ENCODE measurements at regions not wholly inside any gene's neighbourhood (a gene's known extent, or its start where the extent isn't known, plus 50 kb on each side); places are given as distances from the start of the nearest gene placed in this dataset.
"Not testable (repeated sequence)": the region's sequence is repeated elsewhere in the genome, so short reads cannot be mapped to it uniquely, and the experiment has no call there.

GRCh38 chr2:51921076-51921475 lies 889.1 kb upstream of the NRXN1 start:
- Mint-ChIP-seq H3K9me3 (peaks cover 11 to 12% of the 10 kb centered on the region in 2 donors), H3K27me3 (ENCODE audit: low read depth) (no peaks in the 10 kb centered on the region), H3K27ac (no peak overlapping the region), H3K4me1 (ENCODE audit: low read depth) (no peaks in the 10 kb centered on the region), H3K36me3 (ENCODE audit: insufficient read depth in 2 of 2) (no peaks in the 10 kb centered on the region), H3K4me3 (no peak overlapping the region)
- ATAC-seq (replicated peaks in 1 of 2) (no peak), DNase-seq (no peak)

DNA sequence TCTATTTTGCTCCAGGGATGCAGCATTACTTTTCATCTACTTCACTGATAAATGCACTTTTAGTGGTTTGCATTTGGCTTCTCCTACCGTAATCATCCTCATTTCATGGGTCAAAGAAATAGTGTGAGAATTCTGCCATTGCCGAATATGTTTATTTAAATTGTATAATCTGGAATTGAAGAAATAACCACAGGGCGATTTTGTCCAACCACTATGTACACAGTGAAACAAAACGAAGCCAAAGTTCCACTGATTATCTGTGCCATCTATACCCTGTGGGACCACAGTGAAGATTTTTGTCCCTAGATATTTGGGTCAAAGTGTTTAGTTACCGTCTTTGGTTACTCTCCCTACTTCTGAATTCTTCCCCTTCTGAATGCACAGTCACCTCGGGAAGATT lies 888.6 kb upstream of the NRXN1 start:
- DNase-seq: no peak
- no peak for ATAC-seq (replicated peaks in 1 of 2)
- H3K4me1 Mint-ChIP-seq (ENCODE audit: low read depth): no peaks in the 10 kb centered on the region
- peaks cover 12 to 14% of the 10 kb centered on the region in 2 donors for H3K9me3 Mint-ChIP-seq
- H3K27ac Mint-ChIP-seq: no peak overlapping the region
- no peaks in the 10 kb centered on the region for H3K27me3 Mint-ChIP-seq (ENCODE audit: low read depth)
- H3K4me3 Mint-ChIP-seq: no peak overlapping the region
- no peaks in the 10 kb centered on the region for H3K36me3 Mint-ChIP-seq (ENCODE audit: insufficient read depth in 2 of 2)

DNA sequence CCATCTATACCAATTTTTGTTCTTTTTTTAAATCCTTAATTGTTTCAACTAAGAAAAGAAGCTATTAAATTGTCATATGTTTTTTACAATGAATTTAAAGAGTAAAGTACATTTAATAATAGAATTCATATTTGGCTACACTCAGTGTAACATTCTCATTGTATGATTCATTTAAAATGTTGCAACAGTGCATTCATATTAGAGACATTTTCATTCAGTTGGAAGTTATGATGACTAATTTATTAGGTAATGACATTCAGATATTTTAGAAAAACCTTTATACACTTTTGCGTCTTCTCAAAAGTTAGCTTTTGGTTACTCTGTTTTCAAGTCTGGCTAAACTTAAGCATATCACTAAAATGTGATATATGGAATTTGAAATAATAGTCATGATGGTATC lies 887.5 kb upstream of the NRXN1 start:
- H3K27ac Mint-ChIP-seq: no peak overlapping the region
- H3K36me3 Mint-ChIP-seq (ENCODE audit: insufficient read depth in 2 of 2): no peaks in the 10 kb centered on the region
- ATAC-seq (replicated peaks in 1 of 2) (no peak), DNase-seq (no peak)
- H3K4me3 Mint-ChIP-seq: no peak overlapping the region
- no peaks in the 10 kb centered on the region for H3K27me3 Mint-ChIP-seq (ENCODE audit: low read depth)
- no peaks in the 10 kb centered on the region for H3K4me1 Mint-ChIP-seq (ENCODE audit: low read depth)
- H3K9me3 Mint-ChIP-seq: peaks cover 11 to 15% of the 10 kb centered on the region in 2 donors

DNA sequence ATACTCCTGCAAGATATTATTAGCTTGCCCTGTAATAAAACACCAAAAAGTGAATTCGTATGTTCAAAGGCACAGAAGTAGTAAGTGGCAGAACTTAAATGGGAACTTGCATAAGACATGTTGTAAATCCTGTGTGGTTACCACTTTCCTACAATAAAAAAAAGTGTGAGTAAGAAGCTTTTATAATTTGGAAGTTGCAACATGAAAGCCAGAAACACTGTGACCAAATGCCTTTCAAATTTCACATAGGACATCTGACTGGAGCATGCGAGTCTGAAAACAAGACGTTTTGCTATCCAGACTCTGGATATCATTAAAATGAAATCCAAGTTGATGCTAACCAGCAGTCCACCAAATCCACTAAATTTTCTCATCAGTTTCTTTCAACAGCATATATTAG lies 886.2 kb upstream of the NRXN1 start:
- Mint-ChIP-seq H3K9me3 (peaks cover 17 to 20% of the 10 kb centered on the region in 2 donors), H3K4me1 (ENCODE audit: low read depth) (no peaks in the 10 kb centered on the region), H3K4me3 (no peak overlapping the region), H3K27me3 (ENCODE audit: low read depth) (no peaks in the 10 kb centered on the region), H3K27ac (no peak overlapping the region), H3K36me3 (ENCODE audit: insufficient read depth in 2 of 2) (peaks cover 0 to 2% of the 10 kb centered on the region in 2 donors)
- no peak for DNase-seq
- no peak for ATAC-seq (replicated peaks in 1 of 2)

GRCh38 chr2:51903728-51904127 lies 871.8 kb upstream of the NRXN1 start:
- no peaks in the 10 kb centered on the region for H3K36me3 Mint-ChIP-seq (ENCODE audit: insufficient read depth in 2 of 2)
- no peak for DNase-seq
- H3K4me1 Mint-ChIP-seq (ENCODE audit: low read depth): no peaks in the 10 kb centered on the region
- no peak overlapping the region for H3K27ac Mint-ChIP-seq
- H3K4me3 Mint-ChIP-seq: no peak overlapping the region
- no peaks in the 10 kb centered on the region for H3K27me3 Mint-ChIP-seq (ENCODE audit: low read depth)
- no peak for ATAC-seq (replicated peaks in 1 of 2)
- peaks cover 2 to 3% of the 10 kb centered on the region in 2 donors for H3K9me3 Mint-ChIP-seq

GRCh38 chr2:51899643-51900042 lies 867.7 kb upstream of the NRXN1 start:
- peaks cover 1 to 3% of the 10 kb centered on the region in 2 donors for H3K9me3 Mint-ChIP-seq
- DNase-seq (no peak), ATAC-seq (replicated peaks in 1 of 2) (no peak)
- H3K4me1 Mint-ChIP-seq (ENCODE audit: low read depth): no peaks in the 10 kb centered on the region
- H3K36me3 Mint-ChIP-seq (ENCODE audit: insufficient read depth in 2 of 2): no peaks in the 10 kb centered on the region
- no peaks in the 10 kb centered on the region for H3K27me3 Mint-ChIP-seq (ENCODE audit: low read depth)
- H3K27ac Mint-ChIP-seq: no peak overlapping the region
- no peak overlapping the region for H3K4me3 Mint-ChIP-seq

DNA sequence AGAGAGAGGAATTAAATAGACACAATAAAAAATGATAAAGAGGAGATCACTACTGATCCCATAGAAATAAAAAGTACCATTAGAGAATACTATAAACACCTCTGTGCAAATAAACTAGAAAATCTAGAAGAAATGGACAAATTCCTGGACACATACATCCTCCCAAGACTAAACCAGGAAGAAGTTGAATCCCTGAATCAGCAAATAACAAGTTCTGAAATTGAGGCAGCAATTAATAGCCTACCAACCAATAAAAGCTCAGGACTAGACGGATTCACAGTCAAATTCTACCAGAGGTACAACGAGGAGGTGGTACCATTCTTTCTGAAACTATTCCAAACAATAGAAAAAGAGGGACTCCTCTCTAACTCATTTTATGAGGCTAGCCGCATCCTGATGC lies 862.7 kb upstream of the NRXN1 start:
- not testable (repeated sequence) for ATAC-seq (replicated peaks in 1 of 2); H3K4me3 Mint-ChIP-seq; H3K4me1 Mint-ChIP-seq (ENCODE audit: low read depth); H3K27ac Mint-ChIP-seq; H3K27me3 Mint-ChIP-seq (ENCODE audit: low read depth); DNase-seq; H3K36me3 Mint-ChIP-seq (ENCODE audit: insufficient read depth in 2 of 2)
- H3K9me3 Mint-ChIP-seq: peaks cover 9 to 10% of the 10 kb centered on the region in 2 donors

- peaks cover 0 to 3% of the 10 kb centered on the region in 2 donors for H3K36me3 Mint-ChIP-seq (ENCODE audit: insufficient read depth in 2 of 2)
- no peaks in the 10 kb centered on the region for H3K27me3 Mint-ChIP-seq (ENCODE audit: low read depth)
- DNase-seq: no peak
- no peak overlapping the region for H3K27ac Mint-ChIP-seq
- H3K9me3 Mint-ChIP-seq: peaks cover 7 to 14% of the 10 kb centered on the region in 2 donors
- no peak overlapping the region for H3K4me3 Mint-ChIP-seq
- no peak for ATAC-seq (replicated peaks in 1 of 2)
- no peaks in the 10 kb centered on the region for H3K4me1 Mint-ChIP-seq (ENCODE audit: low read depth)
These were observed 856.2 kb upstream of the NRXN1 start for GRCh38 chr2:51888120-51888519.

GRCh38 chr2:51881673-51882072 lies 849.7 kb upstream of the NRXN1 start:
- no peak for DNase-seq
- H3K4me1 Mint-ChIP-seq (ENCODE audit: low read depth): no peaks in the 10 kb centered on the region
- H3K4me3 Mint-ChIP-seq: no peak overlapping the region
- peaks cover 0 to 7% of the 10 kb centered on the region in 2 donors for H3K36me3 Mint-ChIP-seq (ENCODE audit: insufficient read depth in 2 of 2)
- H3K27me3 Mint-ChIP-seq (ENCODE audit: low read depth): no peaks in the 10 kb centered on the region
- no peak for ATAC-seq (replicated peaks in 1 of 2)
- no peak overlapping the region for H3K27ac Mint-ChIP-seq
- H3K9me3 Mint-ChIP-seq: peaks cover 9 to 14% of the 10 kb centered on the region in 2 donors

- no peaks in the 10 kb centered on the region for H3K4me1 Mint-ChIP-seq (ENCODE audit: low read depth)
- no peak overlapping the region for H3K27ac Mint-ChIP-seq
- DNase-seq: no peak
- peaks cover 9 to 12% of the 10 kb centered on the region in 2 donors for H3K9me3 Mint-ChIP-seq
- H3K36me3 Mint-ChIP-seq (ENCODE audit: insufficient read depth in 2 of 2): peaks cover 0 to 7% of the 10 kb centered on the region in 2 donors
- H3K4me3 Mint-ChIP-seq: no peak overlapping the region
- no peaks in the 10 kb centered on the region for H3K27me3 Mint-ChIP-seq (ENCODE audit: low read depth)
- ATAC-seq (replicated peaks in 1 of 2): no peak
These were observed 848.2 kb upstream of the NRXN1 start for GRCh38 chr2:51880153-51880552.

- Mint-ChIP-seq H3K4me3 (no peak overlapping the region), H3K9me3 (peaks cover 4% of the 10 kb centered on the region in 2 donors), H3K4me1 (ENCODE audit: low read depth) (no peaks in the 10 kb centered on the region), H3K27me3 (ENCODE audit: low read depth) (no peaks in the 10 kb centered on the region), H3K27ac (no peak overlapping the region), H3K36me3 (ENCODE audit: insufficient read depth in 2 of 2) (no peaks in the 10 kb centered on the region)
- no peak for DNase-seq
- no peak for ATAC-seq (replicated peaks in 1 of 2)
These were observed 834.4 kb upstream of the NRXN1 start for GRCh38 chr2:51866361-51866760.

GRCh38 chr2:51859260-51859659 lies 827.3 kb upstream of the NRXN1 start:
- no peak overlapping the region for H3K27ac Mint-ChIP-seq
- H3K36me3 Mint-ChIP-seq (ENCODE audit: insufficient read depth in 2 of 2): no peaks in the 10 kb centered on the region
- no peaks in the 10 kb centered on the region for H3K27me3 Mint-ChIP-seq (ENCODE audit: low read depth)
- H3K9me3 Mint-ChIP-seq: peaks cover 5 to 7% of the 10 kb centered on the region in 2 donors
- ATAC-seq (replicated peaks in 1 of 2): no peak
- no peak for DNase-seq
- no peaks in the 10 kb centered on the region for H3K4me1 Mint-ChIP-seq (ENCODE audit: low read depth)
- no peak overlapping the region for H3K4me3 Mint-ChIP-seq

- Mint-ChIP-seq H3K27me3 (ENCODE audit: low read depth) (no peaks in the 10 kb centered on the region), H3K9me3 (peaks cover 4 to 5% of the 10 kb centered on the region in 2 donors), H3K4me1 (ENCODE audit: low read depth) (no peaks in the 10 kb centered on the region), H3K27ac (no peak overlapping the region), H3K36me3 (ENCODE audit: insufficient read depth in 2 of 2) (no peaks in the 10 kb centered on the region), H3K4me3 (no peak overlapping the region)
- no peak for DNase-seq
- ATAC-seq (replicated peaks in 1 of 2): no peak
These were observed 823.8 kb upstream of the NRXN1 start for GRCh38 chr2:51855683-51856082.

DNA sequence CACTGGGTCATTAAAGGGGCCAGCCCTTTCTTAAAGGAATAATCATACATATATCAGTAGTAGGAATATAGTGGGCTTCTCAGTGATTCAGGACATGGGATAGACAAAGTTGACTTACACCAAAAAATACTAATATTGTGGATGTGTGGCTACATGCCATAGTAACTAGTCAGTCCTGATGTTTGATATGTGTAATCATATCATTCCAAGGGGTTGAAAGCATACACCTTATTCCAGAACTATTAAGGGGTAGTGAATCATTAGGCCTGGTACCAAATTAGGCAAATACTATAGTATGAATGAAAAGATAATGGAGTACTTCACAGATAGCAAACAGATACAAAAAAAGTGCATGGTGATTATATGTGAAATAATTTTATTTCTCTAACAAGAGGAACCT lies 814.9 kb upstream of the NRXN1 start:
- H3K4me1 Mint-ChIP-seq (ENCODE audit: low read depth): no peaks in the 10 kb centered on the region
- peaks cover 6 to 16% of the 10 kb centered on the region in 2 donors for H3K9me3 Mint-ChIP-seq
- no peak overlapping the region for H3K27ac Mint-ChIP-seq
- ATAC-seq (replicated peaks in 1 of 2) (no peak), DNase-seq (no peak)
- no peak overlapping the region for H3K4me3 Mint-ChIP-seq
- H3K27me3 Mint-ChIP-seq (ENCODE audit: low read depth): no peaks in the 10 kb centered on the region
- H3K36me3 Mint-ChIP-seq (ENCODE audit: insufficient read depth in 2 of 2): peaks cover 0 to 2% of the 10 kb centered on the region in 2 donors

Data from activated T-cell treated with anti-CD3 and anti-CD28 coated beads, Interleukin-2, amount 50 U/mL, for 72 hours (primary cell).